ENCODE measurements at regions not wholly inside any gene's neighbourhood (a gene's known extent, or its start where the extent isn't known, plus 50 kb on each side); places are given as distances from the start of the nearest gene placed in this dataset.

DNA sequence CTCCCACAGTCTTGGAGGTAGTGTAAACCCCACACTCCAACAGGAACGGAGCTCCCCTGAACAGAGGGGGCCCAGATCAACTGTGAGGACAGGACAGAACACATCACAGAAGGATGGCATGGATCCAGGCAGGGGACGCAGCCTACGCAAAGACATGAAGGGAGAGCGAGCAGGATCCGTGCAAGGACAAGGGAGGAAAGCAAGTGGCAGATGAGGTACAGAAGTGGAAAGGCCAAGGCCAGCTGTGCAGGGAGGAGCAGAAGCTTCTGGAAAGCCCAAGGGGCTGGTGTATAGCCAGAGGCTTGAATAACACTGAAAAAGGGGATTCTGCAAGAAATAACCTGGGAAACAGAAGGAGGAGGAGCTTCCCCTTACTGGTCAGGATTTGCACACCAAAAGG lies 81.2 kb downstream of the SIPA1L2 start:
- POLR2A ChIA-PET: no interaction called here
- no peaks in the 10 kb centered on the region for H3K4me1 Mint-ChIP-seq

DNA sequence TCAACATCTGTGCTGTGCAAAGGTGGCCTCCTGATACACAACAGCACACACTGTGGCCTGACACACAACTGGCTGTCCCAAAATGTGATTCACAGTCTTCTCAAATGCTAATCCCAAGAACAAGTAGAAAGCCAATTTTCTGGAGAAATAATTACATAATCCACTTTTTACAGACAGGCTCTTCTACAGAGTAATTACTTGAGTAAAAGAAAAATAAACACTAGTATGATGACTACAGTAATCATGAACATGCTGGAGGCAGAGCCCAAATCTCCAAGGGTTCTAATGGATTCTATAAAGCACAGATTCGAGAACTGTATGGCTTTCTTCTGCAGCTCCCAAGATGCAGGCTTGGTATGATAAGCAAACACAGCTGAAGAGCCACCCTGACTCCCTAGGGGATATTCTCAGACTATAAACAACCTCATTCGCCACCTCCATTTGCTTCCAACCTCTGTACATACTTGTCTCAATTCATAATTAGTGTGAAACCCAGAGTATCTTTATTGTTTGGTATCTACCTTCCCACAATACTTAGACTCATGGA lies 81.9 kb downstream of the SIPA1L2 start:
- no peaks in the 10 kb centered on the region for H3K36me3 Mint-ChIP-seq
- H3K4me1 Mint-ChIP-seq: no peaks in the 10 kb centered on the region
- H3K27me3 Mint-ChIP-seq: peaks cover 11% of the 10 kb centered on the region
- POLR2A ChIA-PET: no interaction called here
- H3K27ac Mint-ChIP-seq: no peak overlapping the region
- ATAC-seq (ENCODE audit: low read depth): no peak
- DNase-seq: no peak
- H3K9me3 Mint-ChIP-seq: no peaks in the 10 kb centered on the region
- H3K4me3 Mint-ChIP-seq: no peak overlapping the region

More for the DNA sequence above, 81.2 kb downstream of the SIPA1L2 start:
- peaks cover 11% of the 10 kb centered on the region for H3K27me3 Mint-ChIP-seq
- H3K27ac Mint-ChIP-seq: no peak overlapping the region
- H3K36me3 Mint-ChIP-seq: no peaks in the 10 kb centered on the region
- DNase-seq: no peak
- no peak overlapping the region for H3K4me3 Mint-ChIP-seq
- ATAC-seq (ENCODE audit: low read depth): no peak
- no peaks in the 10 kb centered on the region for H3K9me3 Mint-ChIP-seq

DNA sequence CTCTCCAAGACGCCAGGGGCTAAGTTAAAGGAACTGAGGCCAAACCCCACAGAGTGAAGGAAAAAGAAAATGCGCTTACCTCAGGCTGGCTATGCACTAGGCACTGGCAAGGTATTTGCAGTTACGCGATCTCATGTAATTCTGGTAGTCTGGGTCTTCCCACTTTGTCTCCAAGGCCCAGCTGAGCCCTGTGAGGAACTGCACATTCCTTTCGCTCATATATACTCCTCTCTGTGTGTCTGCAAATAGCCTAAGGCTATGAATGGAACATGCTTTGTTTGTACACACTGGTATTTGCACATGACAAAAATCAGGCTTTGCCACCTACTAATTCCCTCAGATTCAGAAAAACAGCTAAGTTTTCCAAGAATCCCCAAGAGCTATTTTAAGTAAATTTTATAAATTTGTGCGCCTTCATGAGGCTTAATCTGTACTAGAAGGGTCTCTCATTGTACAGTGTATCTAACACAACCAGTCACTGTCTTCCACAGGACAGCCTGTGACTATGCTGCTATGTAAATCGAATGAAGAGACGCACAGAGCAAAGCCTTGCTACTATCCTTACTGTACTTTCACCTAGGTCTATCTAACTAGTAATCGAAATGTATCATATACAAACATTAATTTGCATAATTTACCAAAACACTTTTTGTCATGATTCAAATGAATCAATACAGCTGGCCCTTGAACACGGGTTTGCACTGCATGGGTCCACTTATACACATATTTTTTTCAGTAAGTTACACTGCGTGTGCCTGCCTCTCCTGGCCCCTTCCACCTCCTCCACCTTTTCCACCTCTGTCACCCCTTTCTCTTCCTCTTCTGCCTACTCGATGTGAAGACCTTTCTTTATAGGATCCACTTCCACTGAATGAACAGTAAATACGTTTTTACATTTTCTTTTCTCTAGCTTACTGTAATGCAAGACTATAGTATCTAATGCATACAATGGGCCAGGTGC lies 87.0 kb downstream of the SIPA1L2 start:
- H3K4me1 Mint-ChIP-seq: no peaks in the 10 kb centered on the region
- H3K27me3 Mint-ChIP-seq: peaks cover 3% of the 10 kb centered on the region
- ATAC-seq (ENCODE audit: low read depth) (no peak), DNase-seq (no peak)
- no peaks in the 10 kb centered on the region for H3K9me3 Mint-ChIP-seq
- POLR2A ChIA-PET: no interaction called here
- H3K4me3 Mint-ChIP-seq: no peak overlapping the region
- H3K36me3 Mint-ChIP-seq: no peaks in the 10 kb centered on the region
- H3K27ac Mint-ChIP-seq: no peak overlapping the region

DNA sequence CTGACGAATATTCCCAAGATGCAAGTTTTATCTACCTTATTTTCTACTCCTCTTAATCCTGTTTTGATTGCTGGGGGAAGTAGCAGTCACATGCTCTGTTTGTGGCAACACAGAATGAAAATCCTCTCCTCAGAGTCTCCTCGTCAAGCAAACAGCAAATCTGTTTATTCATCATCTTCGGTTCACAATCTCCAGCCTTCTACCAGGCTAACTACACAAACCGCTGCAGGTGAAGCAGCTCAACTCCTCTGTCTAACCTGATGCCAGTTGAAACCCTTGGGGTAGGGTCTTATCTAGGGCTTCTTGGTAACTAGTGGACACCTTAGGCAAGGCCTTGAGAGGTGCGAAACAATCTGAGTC lies 91.0 kb downstream of the SIPA1L2 start:
- ATAC-seq (ENCODE audit: low read depth) (no peak), DNase-seq (no peak)
- Mint-ChIP-seq H3K4me3 (no peak overlapping the region), H3K9me3 (no peaks in the 10 kb centered on the region), H3K27ac (no peak overlapping the region), H3K4me1 (no peaks in the 10 kb centered on the region), H3K36me3 (no peaks in the 10 kb centered on the region), H3K27me3 (no peaks in the 10 kb centered on the region)
- POLR2A ChIA-PET: no interaction called here

GRCh38 chr1:232538224-232538942 lies 91.5 kb downstream of the SIPA1L2 start:
- Mint-ChIP-seq H3K9me3 (no peaks in the 10 kb centered on the region), H3K27me3 (no peaks in the 10 kb centered on the region), H3K36me3 (no peaks in the 10 kb centered on the region), H3K4me3 (no peak overlapping the region), H3K27ac (no peak overlapping the region), H3K4me1 (no peaks in the 10 kb centered on the region)
- POLR2A ChIA-PET: no interaction called here
- ATAC-seq (ENCODE audit: low read depth) (no peak), DNase-seq (no peak)

- no peaks in the 10 kb centered on the region for H3K4me1 Mint-ChIP-seq
- no peak for DNase-seq
- H3K4me3 Mint-ChIP-seq: no peak overlapping the region
- H3K27me3 Mint-ChIP-seq: no peaks in the 10 kb centered on the region
- no peaks in the 10 kb centered on the region for H3K36me3 Mint-ChIP-seq
- ATAC-seq (ENCODE audit: low read depth): no peak
- H3K9me3 Mint-ChIP-seq: no peaks in the 10 kb centered on the region
- no peak overlapping the region for H3K27ac Mint-ChIP-seq
- POLR2A ChIA-PET: no interaction called here
Measured at GRCh38 chr1:232534552-232535517, 95.1 kb downstream of the SIPA1L2 start.

- no peaks in the 10 kb centered on the region for H3K36me3 Mint-ChIP-seq
Measured at GRCh38 chr1:232533328-232533727, 96.6 kb downstream of the SIPA1L2 start.

GRCh38 chr1:232532901-232533300 lies 97.0 kb downstream of the SIPA1L2 start:
- peaks cover 5% of the 10 kb centered on the region for H3K4me1 Mint-ChIP-seq
- H3K27ac Mint-ChIP-seq: no peak overlapping the region
- ATAC-seq (ENCODE audit: low read depth) (no peak), DNase-seq (no peak)
- peaks cover 4% of the 10 kb centered on the region for H3K27me3 Mint-ChIP-seq
- no peaks in the 10 kb centered on the region for H3K9me3 Mint-ChIP-seq
- POLR2A ChIA-PET: no interaction called here
- no peaks in the 10 kb centered on the region for H3K36me3 Mint-ChIP-seq
- H3K4me3 Mint-ChIP-seq: no peak overlapping the region

More at GRCh38 chr1:232533328-232533727, 96.6 kb downstream of the SIPA1L2 start:
- no peak overlapping the region for H3K4me3 Mint-ChIP-seq
- POLR2A ChIA-PET: no interaction called here
- ATAC-seq (ENCODE audit: low read depth) (no peak), DNase-seq (no peak)
- no peaks in the 10 kb centered on the region for H3K9me3 Mint-ChIP-seq
- peaks cover 5% of the 10 kb centered on the region for H3K4me1 Mint-ChIP-seq
- H3K27me3 Mint-ChIP-seq: peaks cover 3% of the 10 kb centered on the region
- no peak overlapping the region for H3K27ac Mint-ChIP-seq

- DNase-seq: no peak
- Mint-ChIP-seq H3K36me3 (no peaks in the 10 kb centered on the region), H3K4me3 (no peak overlapping the region), H3K27me3 (peaks cover 5% of the 10 kb centered on the region), H3K27ac (no peak overlapping the region), H3K4me1 (peaks cover 5% of the 10 kb centered on the region), H3K9me3 (no peaks in the 10 kb centered on the region)
- ATAC-seq (ENCODE audit: low read depth): no peak
- POLR2A ChIA-PET: no interaction called here
Measured at GRCh38 chr1:232531291-232531690, 98.6 kb downstream of the SIPA1L2 start.

DNA sequence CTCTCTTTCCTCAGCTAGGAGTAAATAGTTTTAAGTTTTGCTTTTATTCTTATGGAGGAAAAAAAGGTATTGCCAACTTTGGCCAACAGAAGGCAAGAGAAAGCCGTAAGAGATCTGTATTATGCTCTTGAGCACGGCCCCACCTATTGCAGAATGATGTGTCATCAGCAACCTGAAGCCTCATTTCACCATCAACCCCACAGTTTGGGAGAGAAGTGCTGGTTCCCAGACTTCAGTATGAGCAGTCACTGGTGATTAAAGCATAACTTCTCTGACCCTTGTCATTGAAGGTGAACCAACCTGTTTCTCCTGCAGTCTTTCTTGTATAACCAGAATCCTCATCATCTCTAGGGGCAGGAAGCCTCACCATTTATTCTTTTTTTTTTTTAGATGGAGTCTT lies 100.2 kb downstream of the SIPA1L2 start:
- POLR2A ChIA-PET: no interaction called here

GRCh38 chr1:232528472-232529089 lies 101.4 kb downstream of the SIPA1L2 start:
- Mint-ChIP-seq H3K4me3 (no peak overlapping the region), H3K36me3 (no peaks in the 10 kb centered on the region), H3K27ac (no peak overlapping the region), H3K9me3 (no peaks in the 10 kb centered on the region), H3K27me3 (peaks cover 8% of the 10 kb centered on the region), H3K4me1 (peaks cover 5% of the 10 kb centered on the region)
- ATAC-seq (ENCODE audit: low read depth) (no peak), DNase-seq (no peak)
- POLR2A ChIA-PET: no interaction called here

More for the DNA sequence above, 100.2 kb downstream of the SIPA1L2 start:
- Mint-ChIP-seq H3K4me3 (no peak overlapping the region), H3K27me3 (peaks cover 5% of the 10 kb centered on the region), H3K27ac (no peak overlapping the region), H3K9me3 (no peaks in the 10 kb centered on the region), H3K4me1 (peaks cover 5% of the 10 kb centered on the region), H3K36me3 (no peaks in the 10 kb centered on the region)
- ATAC-seq (ENCODE audit: low read depth) (no peak), DNase-seq (no peak)

GRCh38 chr1:232524056-232524455 lies 105.9 kb downstream of the SIPA1L2 start:
- no peak for DNase-seq
- Mint-ChIP-seq H3K9me3 (no peaks in the 10 kb centered on the region), H3K4me1 (peaks cover 5% of the 10 kb centered on the region), H3K4me3 (no peak overlapping the region), H3K27me3 (peaks cover 29% of the 10 kb centered on the region), H3K36me3 (no peaks in the 10 kb centered on the region), H3K27ac (no peak overlapping the region)
- POLR2A ChIA-PET: no interaction called here
- ATAC-seq (ENCODE audit: low read depth): no peak

GRCh38 chr1:232522189-232522588 lies 107.7 kb downstream of the SIPA1L2 start:
- no peaks in the 10 kb centered on the region for H3K36me3 Mint-ChIP-seq
- POLR2A ChIA-PET: no interaction called here
- H3K4me1 Mint-ChIP-seq: no peaks in the 10 kb centered on the region
- no peak for DNase-seq
- no peaks in the 10 kb centered on the region for H3K9me3 Mint-ChIP-seq
- no peak overlapping the region for H3K4me3 Mint-ChIP-seq
- no peak overlapping the region for H3K27ac Mint-ChIP-seq
- ATAC-seq (ENCODE audit: low read depth): no peak
- peaks cover 25% of the 10 kb centered on the region for H3K27me3 Mint-ChIP-seq

Data from activated naive CD8-positive, alpha-beta T cell treated with anti-CD3 and anti-CD28 coated beads, Interleukin-2, amount 10 ng/mL, durations not matched to agents 7 days and 5 days (primary cell).